ENCODE measurements at regions not wholly inside any gene's neighbourhood (a gene's known extent, or its start where the extent isn't known, plus 50 kb on each side); places are given as distances from the start of the nearest gene placed in this dataset.

GRCh38 chr5:74082512-74083055 is 456.6 kb downstream of the ARHGEF28 start:
- ATAC-seq (no peak), DNase-seq (ENCODE audit: low spot score) (no peak)

- ATAC-seq (no peak), DNase-seq (ENCODE audit: low spot score) (no peak)
Measured at GRCh38 chr5:74081126-74081525, 455.1 kb downstream of the ARHGEF28 start.

GRCh38 chr5:74079971-74080556 is 454.1 kb downstream of the ARHGEF28 start:
- no peak for ATAC-seq

GRCh38 chr5:74075501-74076484 is 449.8 kb downstream of the ARHGEF28 start:
- DNase-seq (ENCODE audit: low spot score) = no peak

More at GRCh38 chr5:74079971-74080556, 454.1 kb downstream of the ARHGEF28 start:
- DNase-seq (ENCODE audit: low spot score) = no peak

GRCh38 chr5:74074111-74074510 is 448.1 kb downstream of the ARHGEF28 start:
- DNase-seq (ENCODE audit: low spot score) (no peak), ATAC-seq (no peak)

More at GRCh38 chr5:74075501-74076484, 449.8 kb downstream of the ARHGEF28 start:
- ATAC-seq = no peak

- DNase-seq (ENCODE audit: low spot score) (no peak), ATAC-seq (no peak)
Measured at GRCh38 chr5:74073257-74073656, 447.3 kb downstream of the ARHGEF28 start.

- no peak for DNase-seq (ENCODE audit: low spot score)
- ATAC-seq = no peak
Measured at GRCh38 chr5:74072646-74073045, 446.6 kb downstream of the ARHGEF28 start.

- ATAC-seq (no peak), DNase-seq (ENCODE audit: low spot score) (no peak)
Measured at GRCh38 chr5:74070766-74071165, 444.8 kb downstream of the ARHGEF28 start.

- DNase-seq (ENCODE audit: low spot score) (no peak), ATAC-seq (no peak)
Measured at GRCh38 chr5:74069741-74070140, 443.7 kb downstream of the ARHGEF28 start.

- ATAC-seq = no peak
- DNase-seq (ENCODE audit: low spot score) = no peak
Measured at GRCh38 chr5:74067748-74068541, 441.9 kb downstream of the ARHGEF28 start.

- no peak for DNase-seq (ENCODE audit: low spot score)
- no peak for ATAC-seq
Measured at GRCh38 chr5:74064911-74065310, 438.9 kb downstream of the ARHGEF28 start.

GRCh38 chr5:74064225-74064624 is 438.2 kb downstream of the ARHGEF28 start:
- ATAC-seq (no peak), DNase-seq (ENCODE audit: low spot score) (no peak)

- no peak for ATAC-seq
Measured at GRCh38 chr5:74063821-74064220, 437.8 kb downstream of the ARHGEF28 start.

GRCh38 chr5:74063346-74063745 is 437.4 kb downstream of the ARHGEF28 start:
- DNase-seq (ENCODE audit: low spot score) = no peak
- ATAC-seq = no peak

More at GRCh38 chr5:74063821-74064220, 437.8 kb downstream of the ARHGEF28 start:
- DNase-seq (ENCODE audit: low spot score) = no peak

- DNase-seq (ENCODE audit: low spot score) (no peak), ATAC-seq (no peak)
Measured at GRCh38 chr5:74061292-74061691, 435.3 kb downstream of the ARHGEF28 start.

- DNase-seq (ENCODE audit: low spot score) = no peak
Measured at GRCh38 chr5:74059706-74060105, 433.7 kb downstream of the ARHGEF28 start.

GRCh38 chr5:74056789-74057164 is 430.8 kb downstream of the ARHGEF28 start:
- ATAC-seq = peak; percentile 73

More at GRCh38 chr5:74059706-74060105, 433.7 kb downstream of the ARHGEF28 start:
- no peak for ATAC-seq

GRCh38 chr5:74056107-74056788 is 430.3 kb downstream of the ARHGEF28 start:
- ATAC-seq (no peak), DNase-seq (ENCODE audit: low spot score) (no peak)

More at GRCh38 chr5:74056789-74057164, 430.8 kb downstream of the ARHGEF28 start:
- no peak for DNase-seq (ENCODE audit: low spot score)

- DNase-seq (ENCODE audit: low spot score) = no peak
- no peak for ATAC-seq
Measured at GRCh38 chr5:74055486-74056106, 429.6 kb downstream of the ARHGEF28 start.

All from left lobe of liver (tissue), 2 donors.